HG03025 (cell line): ENCODE measurements at regions not wholly inside any gene's neighbourhood (a gene's known extent, or its start where the extent isn't known, plus 50 kb on each side); places are given as distances from the start of the nearest gene placed in this dataset.

ENCODE experiments used
- ATAC-seq: cut with Tn5 transposase; IDR thresholded peaks from one replicate; pipeline ENCODE4 v1.9.1; 2021; ENCODE audit warnings: mild to moderate bottlenecking, moderate library complexity; ENCODE audit not compliant: unreplicated experiment, low FRiP score

- no peak for ATAC-seq
Observed at GRCh38 chr6:54629131-54629530, 217.4 kb upstream of the FAM83B start.

DNA sequence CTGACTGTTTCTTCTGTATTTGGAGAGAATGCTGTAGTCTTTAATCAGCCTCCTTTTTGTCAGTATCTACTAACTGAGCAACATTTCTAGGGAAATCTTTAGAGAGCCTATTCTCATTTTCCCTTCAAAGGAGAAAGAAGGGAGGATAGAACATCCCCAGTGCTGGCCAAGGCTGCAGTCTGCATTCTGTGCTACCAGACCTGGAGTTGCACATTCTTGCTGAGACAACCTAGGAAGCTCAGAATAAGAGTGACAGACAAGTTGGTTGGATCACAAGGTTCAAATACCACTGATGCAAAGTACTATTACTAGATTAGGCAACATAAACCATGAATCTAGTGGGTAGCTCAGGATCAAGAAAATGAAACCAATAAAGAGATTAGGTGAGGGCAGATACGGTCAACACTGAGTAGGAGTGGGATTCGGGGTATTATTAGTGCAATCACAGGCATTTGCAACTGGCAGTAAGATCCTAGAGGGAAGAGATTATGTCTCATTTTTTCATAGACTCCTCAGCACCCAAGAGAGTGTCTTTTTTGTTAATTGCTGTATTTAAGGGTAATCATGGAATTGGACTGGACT is 213.5 kb upstream of the FAM83B start:
- no peak for ATAC-seq

DNA sequence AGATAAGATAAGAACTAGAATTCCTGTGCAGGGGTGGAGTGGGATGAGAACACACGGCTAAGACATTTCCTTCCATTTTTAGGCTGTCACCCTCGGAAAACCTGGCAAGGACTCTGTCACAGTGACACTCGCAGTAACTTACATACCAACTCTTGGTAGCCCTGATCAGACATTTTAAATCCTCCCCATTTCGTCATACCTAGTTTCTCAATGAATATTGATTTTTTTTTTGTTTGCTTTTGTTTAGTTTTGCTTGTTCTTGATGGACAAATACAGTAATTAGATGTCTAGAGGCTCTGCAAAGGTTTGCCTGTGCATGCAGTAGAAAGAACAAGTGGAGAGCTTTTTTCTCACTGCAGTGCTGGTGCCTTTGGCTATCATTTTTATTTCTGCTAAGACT is 213.0 kb upstream of the FAM83B start:
- no peak for ATAC-seq

DNA sequence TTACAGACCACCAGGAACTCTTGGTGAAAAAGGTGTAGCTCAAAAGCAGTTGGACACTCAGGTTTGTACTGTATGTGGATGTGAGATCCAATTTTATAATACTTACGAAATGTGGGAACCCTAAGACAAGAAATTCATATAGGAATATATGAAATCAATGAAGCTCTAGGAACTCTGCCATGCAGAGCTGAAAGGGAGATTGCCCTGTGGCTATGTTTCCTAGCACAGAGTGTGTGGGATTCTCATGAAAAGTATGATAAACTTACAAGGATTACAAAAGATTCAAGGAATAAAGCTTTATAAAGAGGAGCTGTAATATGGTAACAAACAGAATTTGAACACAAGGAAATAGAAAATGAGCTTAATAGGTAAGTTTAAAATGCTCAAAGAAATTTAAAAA is 205.7 kb upstream of the FAM83B start:
- no peak for ATAC-seq

DNA sequence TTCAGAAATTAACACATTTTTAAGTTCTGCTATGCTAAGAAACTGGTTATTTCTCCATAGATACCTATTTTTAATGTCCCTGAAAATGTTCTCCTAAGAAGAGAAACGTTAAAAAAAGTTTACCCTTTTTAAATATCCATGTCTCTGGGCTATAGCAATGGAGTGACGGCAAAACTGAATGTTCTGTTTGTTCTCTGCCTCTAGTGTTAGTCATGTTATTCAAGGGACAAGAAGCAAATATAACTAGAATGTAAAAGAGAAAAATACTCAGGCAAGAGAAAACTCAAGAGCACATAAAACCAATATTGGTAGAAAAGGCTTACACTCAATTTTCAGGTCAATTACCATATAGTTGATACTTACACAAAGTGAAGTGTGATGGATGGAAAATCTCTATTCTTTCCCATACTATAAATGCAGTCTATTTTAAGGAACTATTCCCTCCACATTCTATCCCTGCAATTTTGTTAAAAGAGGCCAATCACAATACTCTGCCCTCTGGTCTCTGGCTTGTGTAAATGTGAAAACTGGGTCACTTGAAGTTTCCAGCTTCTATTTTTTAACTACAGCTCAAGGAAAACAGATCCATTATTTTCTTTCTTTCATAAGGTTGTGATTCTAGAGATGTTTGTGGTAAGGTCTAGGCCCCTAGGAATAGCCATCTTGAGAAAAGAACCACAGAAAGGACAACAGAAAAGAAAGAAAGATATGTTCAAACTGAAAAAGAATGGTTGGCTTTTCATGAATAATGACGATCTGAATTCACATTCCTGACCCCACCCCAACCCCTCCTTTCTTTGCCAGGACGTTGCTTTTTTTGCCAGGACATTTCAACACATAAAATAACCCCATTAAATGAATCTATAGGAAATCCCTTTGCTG is 200.3 kb upstream of the FAM83B start:
- no peak for ATAC-seq

DNA sequence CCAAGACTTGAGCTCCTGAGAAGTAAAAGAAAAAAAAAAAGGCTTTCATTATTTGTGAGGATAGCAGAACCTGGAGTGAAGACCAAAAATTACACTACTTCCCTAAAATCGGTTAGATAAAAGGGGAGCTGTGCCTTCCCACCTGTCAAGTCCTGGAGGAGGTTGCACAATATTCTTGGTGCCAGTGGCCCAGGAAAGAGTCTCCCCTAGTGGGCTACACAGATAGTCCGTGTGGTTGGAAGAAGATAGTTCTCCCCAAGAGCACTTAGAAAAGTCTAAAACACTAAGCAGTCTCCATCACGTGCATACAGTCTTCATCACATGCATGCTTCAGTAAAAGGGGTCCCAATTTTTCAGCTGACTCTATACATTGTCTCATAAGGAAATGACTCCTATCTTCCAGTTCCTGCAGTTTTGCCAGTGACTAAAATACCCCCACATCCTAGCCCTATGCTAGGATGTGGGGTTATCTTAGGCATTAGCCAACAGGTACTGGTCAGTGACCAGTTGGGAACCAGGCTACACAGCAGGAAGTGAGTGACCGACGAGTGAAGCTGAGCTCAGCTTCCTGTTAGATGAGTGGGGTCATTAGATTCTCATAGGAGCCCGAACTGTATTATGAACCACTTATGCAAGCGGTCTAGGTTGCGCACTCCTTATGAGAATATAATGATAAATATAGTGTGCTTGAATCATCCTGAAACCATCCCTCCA is 199.5 kb upstream of the FAM83B start:
- ATAC-seq, result no peak

GRCh38 chr6:54654381-54654780 is 192.2 kb upstream of the FAM83B start:
- ATAC-seq, result no peak

DNA sequence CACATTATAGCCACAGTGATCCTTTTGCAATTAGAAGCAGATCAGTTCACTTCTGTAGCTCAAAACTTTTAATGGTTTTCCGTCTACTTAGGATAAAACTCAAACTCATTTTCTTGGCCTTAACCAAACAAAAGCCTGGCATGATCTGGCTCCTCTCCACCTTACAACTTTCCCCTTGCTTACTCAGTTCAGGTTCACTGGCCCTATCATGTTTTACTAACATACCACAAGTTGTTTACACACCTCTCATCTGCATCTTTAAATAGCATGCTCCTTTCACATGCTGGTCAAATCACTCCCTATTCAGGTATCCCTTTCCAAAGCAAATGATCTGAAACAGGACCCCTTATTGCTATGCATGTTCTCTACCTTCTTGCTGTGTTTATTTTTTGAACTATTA is 191.4 kb upstream of the FAM83B start:
- ATAC-seq, result no peak

DNA sequence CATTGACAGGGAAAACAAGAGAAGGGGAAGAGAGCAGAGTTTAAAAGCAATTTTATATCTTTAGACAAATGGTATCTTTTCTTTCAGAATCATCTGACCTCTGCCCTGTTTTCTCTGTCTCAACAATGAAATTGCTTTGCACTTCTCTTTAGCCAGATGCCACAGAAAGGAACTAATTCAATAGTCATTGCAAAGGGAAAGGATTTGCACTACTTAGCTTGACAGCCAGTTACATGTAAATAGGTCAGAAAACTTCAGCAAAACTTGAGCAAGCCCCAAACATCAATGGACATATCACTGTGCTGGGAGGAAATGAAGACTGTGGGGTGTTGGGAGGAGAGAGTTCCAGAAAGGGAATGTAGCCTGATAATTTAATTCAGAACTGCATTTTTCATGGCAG is 181.3 kb upstream of the FAM83B start:
- ATAC-seq, result no peak

DNA sequence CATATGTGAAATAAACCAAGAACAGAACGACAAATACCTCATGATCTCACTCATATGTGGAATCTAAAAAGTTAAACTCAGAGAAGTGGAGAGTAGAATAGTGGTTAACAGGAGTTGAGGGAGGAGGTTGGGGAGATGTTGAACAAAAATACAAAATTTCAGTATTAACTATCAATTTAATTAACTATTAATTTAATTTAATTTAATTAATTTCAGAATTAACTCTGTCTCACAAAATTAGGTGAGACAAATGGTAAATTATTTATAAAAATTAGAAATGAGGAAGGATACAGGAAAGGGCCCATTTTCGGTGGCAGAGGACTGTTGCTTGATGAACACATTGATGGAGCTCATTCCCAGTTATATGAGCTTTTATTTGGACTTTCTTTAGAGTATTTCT is 166.0 kb upstream of the FAM83B start:
- no peak for ATAC-seq

GRCh38 chr6:54681267-54681666 is 165.3 kb upstream of the FAM83B start:
- ATAC-seq, result no peak

GRCh38 chr6:54681987-54682386 is 164.6 kb upstream of the FAM83B start:
- ATAC-seq, result no peak

DNA sequence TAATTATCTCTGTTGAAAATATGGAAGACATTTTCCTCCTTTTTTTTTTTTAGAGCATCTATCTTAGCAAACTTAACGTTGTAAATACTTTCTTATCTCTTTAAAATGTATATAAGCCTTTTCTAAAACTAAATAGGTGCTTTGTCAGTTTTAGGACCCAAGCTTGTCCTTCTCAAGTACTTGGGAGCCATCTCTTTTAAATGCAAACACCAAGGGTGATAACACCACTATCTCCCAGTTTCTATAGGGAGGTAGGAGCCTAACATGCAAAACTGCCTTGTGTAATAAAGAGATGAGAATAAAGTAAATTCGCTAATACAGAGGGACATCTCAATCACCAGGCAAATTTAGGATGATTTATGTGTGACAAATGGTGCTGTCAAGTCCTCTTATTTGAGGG is 157.0 kb upstream of the FAM83B start:
- ATAC-seq, result no peak

DNA sequence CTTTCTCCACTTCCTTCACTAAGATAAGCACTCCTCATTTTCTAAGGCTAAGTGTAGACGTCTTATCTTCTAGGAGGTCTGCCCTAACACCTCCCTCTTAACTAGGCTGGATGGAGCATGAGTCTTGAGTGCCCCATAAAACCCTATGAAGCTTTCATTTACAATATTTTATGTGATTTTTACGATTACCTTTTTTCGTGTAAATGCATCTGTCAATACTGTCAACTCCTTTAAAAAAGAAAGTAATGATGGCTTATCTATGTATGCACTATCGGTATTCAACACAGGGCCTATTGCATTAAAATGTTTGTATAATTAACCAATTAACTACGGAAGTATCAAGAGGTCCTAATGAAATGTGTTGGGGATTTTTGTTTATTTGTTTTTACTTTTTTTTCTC is 156.0 kb upstream of the FAM83B start:
- no peak for ATAC-seq

GRCh38 chr6:54694928-54695532 is 151.5 kb upstream of the FAM83B start:
- no peak for ATAC-seq

- no peak for ATAC-seq
Observed at GRCh38 chr6:54695815-54696214, 150.8 kb upstream of the FAM83B start.

DNA sequence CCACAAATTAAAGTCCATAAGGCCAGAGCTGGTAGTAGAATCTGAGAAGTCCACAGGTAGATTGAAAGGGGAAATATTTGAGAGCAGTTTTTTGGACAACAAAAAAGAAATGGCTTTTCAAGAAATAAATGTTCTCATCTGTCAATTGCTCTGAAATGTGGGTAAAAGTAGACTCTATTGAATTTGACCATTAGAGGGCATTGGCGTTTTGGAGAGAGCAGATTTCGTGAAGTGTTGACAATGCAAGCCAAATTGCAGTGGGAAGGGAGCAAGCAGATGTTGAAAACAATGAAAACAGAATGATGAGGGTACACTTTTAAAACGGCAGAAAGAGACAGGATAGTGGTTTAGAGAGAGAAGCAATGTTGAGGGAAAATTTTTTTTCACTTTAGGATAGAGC is 149.1 kb upstream of the FAM83B start:
- ATAC-seq, result no peak

- ATAC-seq, result peak; percentile 41
Observed at GRCh38 chr6:54698974-54699373, 147.6 kb upstream of the FAM83B start.

GRCh38 chr6:54700158-54700557 is 146.4 kb upstream of the FAM83B start:
- ATAC-seq, result no peak

- no peak for ATAC-seq
Observed at GRCh38 chr6:54702772-54703171, 143.8 kb upstream of the FAM83B start.

DNA sequence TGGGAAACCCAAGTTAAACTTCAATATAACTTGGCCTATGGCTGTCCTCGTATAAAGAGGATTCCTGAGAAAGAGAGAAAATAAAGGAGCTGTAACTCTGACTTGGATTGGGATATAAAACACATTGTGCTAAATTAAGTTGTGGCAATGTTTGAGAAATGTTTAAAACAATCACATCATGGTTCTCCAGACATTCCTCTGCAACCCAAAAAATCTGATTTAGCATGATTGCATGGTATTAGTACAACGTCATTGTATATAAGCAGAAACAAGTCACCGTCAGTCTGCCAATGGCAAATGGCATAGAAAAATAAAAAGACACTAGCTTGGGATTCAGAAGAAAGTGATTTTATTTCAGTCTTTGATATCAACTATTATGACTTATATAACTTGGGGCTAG is 140.2 kb upstream of the FAM83B start:
- ATAC-seq, result no peak
